ENCODE measurements at regions not wholly inside any gene's neighbourhood (a gene's known extent, or its start where the extent isn't known, plus 50 kb on each side); places are given as distances from the start of the nearest gene placed in this dataset.

DNA sequence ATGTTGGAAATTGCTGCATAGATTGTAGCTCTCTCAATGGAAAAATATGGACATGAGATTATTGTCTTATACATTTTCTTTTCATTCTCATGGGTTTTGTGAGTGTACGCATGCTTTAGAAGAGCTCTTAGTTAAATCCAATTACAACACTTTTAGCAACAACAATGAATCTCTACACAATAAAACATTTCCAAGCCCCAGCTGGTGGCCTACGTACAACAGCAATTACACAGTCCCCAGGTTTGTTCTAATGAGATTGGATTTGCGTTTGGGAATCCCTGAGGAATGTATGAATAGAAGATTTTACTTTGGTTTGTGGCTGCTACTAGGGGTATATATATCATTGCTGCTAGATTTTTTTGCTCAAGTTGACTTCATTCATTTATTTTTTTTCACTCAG is 98.6 kb downstream of the FHDC1 start:
- peaks cover 4 to 10% of the 10 kb centered on the region in 2 donors for H3K9me3 Mint-ChIP-seq
- no peaks in the 10 kb centered on the region for H3K4me1 Mint-ChIP-seq (ENCODE audit: low read depth in 2 of 2)
- DNase-seq, result no peak
- H3K27ac Mint-ChIP-seq, result no peak overlapping the region
- H3K27me3 Mint-ChIP-seq, result peaks cover 17 to 25% of the 10 kb centered on the region in 2 donors
- H3K36me3 Mint-ChIP-seq (ENCODE audit: insufficient read depth), result no peaks in the 10 kb centered on the region
- no peak for ATAC-seq (replicated peaks)
- no peak overlapping the region for H3K4me3 Mint-ChIP-seq

DNA sequence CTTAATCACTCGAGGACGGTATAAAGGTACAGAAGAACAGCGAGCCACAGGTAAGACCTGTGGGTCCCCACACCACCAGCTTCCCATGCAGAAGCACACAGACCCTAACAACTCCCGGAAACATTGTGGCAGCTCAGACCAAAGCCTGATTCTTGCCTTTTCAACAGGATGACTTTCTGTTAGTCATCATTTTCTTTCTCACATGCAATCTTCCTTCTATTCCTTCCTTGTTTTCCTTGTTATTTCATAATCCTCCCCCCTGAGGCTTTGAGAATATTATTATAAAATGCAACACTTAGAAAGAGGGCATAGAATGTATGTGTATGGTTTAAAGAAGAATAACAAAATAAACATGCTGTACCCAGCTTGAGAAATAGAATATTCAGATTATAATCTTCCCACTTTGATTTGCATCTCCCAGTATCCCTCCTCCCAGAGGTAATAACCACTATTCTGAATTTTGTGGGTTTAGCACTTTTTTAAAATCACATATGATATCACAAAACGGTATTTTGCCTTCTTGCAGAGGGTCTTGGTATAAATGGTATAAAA is 100.9 kb downstream of the FHDC1 start:
- H3K36me3 Mint-ChIP-seq (ENCODE audit: insufficient read depth), result no peaks in the 10 kb centered on the region
- no peak for DNase-seq
- no peak overlapping the region for H3K27ac Mint-ChIP-seq
- H3K4me1 Mint-ChIP-seq (ENCODE audit: low read depth in 2 of 2), result no peaks in the 10 kb centered on the region
- H3K9me3 Mint-ChIP-seq, result no peaks in the 10 kb centered on the region
- no peak for ATAC-seq (replicated peaks)
- peaks cover 8 to 16% of the 10 kb centered on the region in 2 donors for H3K27me3 Mint-ChIP-seq
- no peak overlapping the region for H3K4me3 Mint-ChIP-seq

DNA sequence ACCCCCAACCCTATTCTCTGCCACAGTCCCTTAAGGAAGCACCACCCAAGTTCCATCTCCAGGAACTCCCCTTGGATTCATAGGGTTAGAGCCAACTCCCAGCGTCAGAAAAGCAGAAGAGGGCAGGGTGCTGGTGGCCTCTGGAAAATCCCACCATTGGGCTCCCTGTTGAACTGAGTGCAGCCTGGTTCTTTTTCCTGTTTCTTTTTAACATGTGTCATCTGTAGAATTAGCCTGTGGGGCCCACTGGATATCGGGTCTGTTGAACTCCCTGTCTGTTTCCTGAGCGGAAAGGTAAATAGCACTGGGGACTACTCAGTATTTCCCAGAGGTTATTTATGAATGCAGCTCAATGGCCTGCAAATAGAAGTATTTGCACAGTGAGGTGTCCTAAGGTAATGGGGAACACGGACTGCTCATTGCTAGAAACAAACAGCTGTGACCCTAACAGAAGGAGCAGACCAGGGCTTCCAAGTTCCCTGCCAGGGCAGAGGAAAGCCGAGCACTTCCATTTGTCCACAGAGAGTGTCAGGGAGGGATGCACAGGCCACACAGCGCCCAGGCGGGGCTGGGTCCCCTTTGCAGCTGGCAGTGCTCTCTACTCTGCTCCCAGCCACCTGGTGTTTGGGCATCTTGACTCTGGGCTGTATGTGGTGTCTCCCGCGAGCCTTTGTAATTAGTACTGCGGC is 102.6 kb downstream of the FHDC1 start:
- no peaks in the 10 kb centered on the region for H3K36me3 Mint-ChIP-seq (ENCODE audit: insufficient read depth)

DNA sequence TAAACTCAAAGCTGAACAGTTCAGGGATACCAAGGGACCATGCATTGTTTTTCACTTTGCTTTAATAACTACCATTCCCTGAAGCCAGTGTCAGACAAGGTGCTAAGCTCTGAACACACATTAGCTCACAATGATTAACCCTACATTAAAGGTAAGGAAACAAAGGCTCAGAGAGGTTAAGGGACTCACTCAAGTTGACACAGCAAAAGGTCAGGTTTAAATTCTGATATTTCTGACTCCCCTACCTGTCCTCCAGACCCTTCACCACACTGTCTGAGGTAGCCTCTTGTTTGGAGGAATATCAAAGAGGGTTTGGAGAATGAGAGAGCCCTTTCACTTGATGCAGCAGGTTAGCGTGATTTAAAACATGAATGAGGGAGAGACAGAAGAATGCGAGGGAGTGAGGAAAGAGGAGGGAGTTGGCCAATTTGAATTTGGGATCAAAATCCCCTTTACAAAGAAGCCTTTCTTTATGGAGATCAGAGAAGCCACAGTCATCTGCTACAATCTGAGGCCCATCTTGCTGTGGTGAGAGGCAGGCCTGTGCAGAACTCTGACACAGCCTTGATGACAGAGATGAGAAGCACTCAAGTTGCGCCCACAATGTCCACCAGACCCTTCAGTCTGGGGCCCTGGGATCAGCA is 103.5 kb downstream of the FHDC1 start:
- H3K27me3 Mint-ChIP-seq, result peaks cover 8 to 24% of the 10 kb centered on the region in 2 donors
- H3K27ac Mint-ChIP-seq, result no peak overlapping the region
- DNase-seq (no peak), ATAC-seq (replicated peaks) (no peak)
- no peaks in the 10 kb centered on the region for H3K36me3 Mint-ChIP-seq (ENCODE audit: insufficient read depth)
- no peaks in the 10 kb centered on the region for H3K9me3 Mint-ChIP-seq
- no peak overlapping the region for H3K4me3 Mint-ChIP-seq
- H3K4me1 Mint-ChIP-seq (ENCODE audit: low read depth in 2 of 2), result no peaks in the 10 kb centered on the region

More for the DNA sequence above, 102.6 kb downstream of the FHDC1 start:
- Mint-ChIP-seq H3K4me3 (no peak overlapping the region), H3K9me3 (no peaks in the 10 kb centered on the region), H3K27me3 (peaks cover 8 to 16% of the 10 kb centered on the region in 2 donors), H3K4me1 (ENCODE audit: low read depth in 2 of 2) (no peaks in the 10 kb centered on the region), H3K27ac (no peak overlapping the region)
- DNase-seq (no peak), ATAC-seq (replicated peaks) (no peak)

DNA sequence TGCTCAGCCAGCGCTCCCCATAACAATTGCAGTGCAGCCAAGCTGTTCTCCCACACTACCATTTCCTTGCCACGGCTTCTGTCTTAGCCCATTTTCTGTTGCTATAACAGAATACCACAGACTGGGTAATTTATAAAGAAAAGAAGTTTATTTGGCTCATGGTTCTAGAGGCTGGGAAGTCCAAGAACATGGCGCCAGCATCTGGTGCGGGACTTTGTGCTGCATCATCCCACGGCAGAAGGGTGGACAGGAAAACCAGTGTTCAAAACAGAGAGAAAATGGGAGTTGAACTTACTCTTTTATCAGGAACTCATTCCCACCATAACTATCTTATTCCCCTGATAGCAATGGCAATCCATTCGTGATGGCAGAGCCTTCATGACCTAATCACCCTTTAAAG is 104.6 kb downstream of the FHDC1 start:
- H3K9me3 Mint-ChIP-seq, result no peaks in the 10 kb centered on the region
- no peak overlapping the region for H3K4me3 Mint-ChIP-seq
- H3K27ac Mint-ChIP-seq, result no peak overlapping the region
- DNase-seq (no peak), ATAC-seq (replicated peaks) (no peak)
- peaks cover 0 to 4% of the 10 kb centered on the region in 2 donors for H3K4me1 Mint-ChIP-seq (ENCODE audit: low read depth in 2 of 2)
- H3K36me3 Mint-ChIP-seq (ENCODE audit: insufficient read depth), result no peaks in the 10 kb centered on the region
- H3K27me3 Mint-ChIP-seq, result peaks cover 14 to 34% of the 10 kb centered on the region in 2 donors

DNA sequence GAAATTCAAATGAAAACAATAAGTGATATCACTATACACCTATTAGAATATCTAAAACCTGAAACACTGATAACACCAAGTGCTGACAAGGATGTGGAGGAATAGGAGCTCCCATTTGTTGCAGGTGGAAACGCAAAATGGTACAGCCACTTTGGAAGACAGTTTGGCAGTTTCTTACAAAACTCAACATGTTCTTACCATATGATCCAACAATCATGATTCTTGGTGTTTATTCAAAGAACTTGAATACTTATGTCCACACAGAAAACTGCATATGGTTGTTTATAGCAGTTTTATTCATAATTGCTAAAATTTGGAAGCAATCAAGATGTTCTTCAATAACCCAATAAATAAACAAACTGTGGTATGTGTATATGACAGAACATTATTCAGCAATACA is 107.9 kb downstream of the FHDC1 start:
- peaks cover 18 to 48% of the 10 kb centered on the region in 2 donors for H3K27me3 Mint-ChIP-seq
- no peak overlapping the region for H3K4me3 Mint-ChIP-seq
- DNase-seq (no peak), ATAC-seq (replicated peaks) (no peak)
- H3K4me1 Mint-ChIP-seq (ENCODE audit: low read depth in 2 of 2), result peaks cover 0 to 4% of the 10 kb centered on the region in 2 donors
- H3K27ac Mint-ChIP-seq, result no peak overlapping the region
- H3K9me3 Mint-ChIP-seq, result no peaks in the 10 kb centered on the region
- H3K36me3 Mint-ChIP-seq (ENCODE audit: insufficient read depth), result no peaks in the 10 kb centered on the region

DNA sequence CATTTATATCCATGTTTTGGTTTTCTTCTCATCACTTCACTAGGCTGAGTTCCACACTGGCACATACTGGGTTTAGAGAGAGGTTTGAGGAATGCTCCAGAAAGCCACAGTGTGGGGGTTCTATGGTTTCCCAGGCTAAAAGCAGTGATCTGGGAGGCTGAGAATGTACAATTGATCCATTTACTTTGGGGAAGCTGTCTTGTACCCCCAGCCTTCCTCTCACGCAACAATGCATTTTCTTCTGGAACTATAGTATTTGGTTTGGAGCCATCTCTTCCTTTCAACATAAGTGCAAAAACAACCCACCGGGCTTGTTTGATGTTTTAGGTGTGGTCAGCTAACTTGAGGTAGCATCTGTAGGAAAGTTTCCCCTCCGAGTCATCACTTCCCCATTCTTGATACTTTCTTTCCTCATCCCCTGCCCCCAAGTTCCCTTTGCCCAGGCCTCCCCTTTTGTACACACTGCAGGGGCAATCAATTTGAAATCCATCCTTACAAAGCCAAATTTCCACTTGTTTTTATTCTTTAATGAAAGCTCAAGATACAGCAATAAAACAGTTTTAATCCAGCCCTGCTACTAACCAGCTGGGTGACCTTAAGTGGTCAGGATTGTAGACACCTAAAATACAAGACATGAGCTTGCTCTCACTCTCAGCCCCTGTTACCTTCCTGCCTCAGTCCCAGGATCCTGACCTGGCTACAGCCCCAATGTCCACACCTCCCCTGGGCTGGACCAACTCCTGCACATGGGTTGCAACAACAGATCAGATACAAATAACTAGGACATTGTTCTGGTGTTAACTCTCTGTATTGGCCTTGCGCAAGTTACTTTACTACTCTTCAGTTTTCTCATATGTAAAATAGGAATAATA is 109.2 kb downstream of the FHDC1 start:
- peaks cover 0 to 4% of the 10 kb centered on the region in 2 donors for H3K4me1 Mint-ChIP-seq (ENCODE audit: low read depth in 2 of 2)
- no peaks in the 10 kb centered on the region for H3K9me3 Mint-ChIP-seq
- no peaks in the 10 kb centered on the region for H3K36me3 Mint-ChIP-seq (ENCODE audit: insufficient read depth)
- ATAC-seq (replicated peaks) (no peak), DNase-seq (no peak)
- H3K4me3 Mint-ChIP-seq, result no peak overlapping the region
- H3K27ac Mint-ChIP-seq, result no peak overlapping the region
- peaks cover 18 to 40% of the 10 kb centered on the region in 2 donors for H3K27me3 Mint-ChIP-seq

DNA sequence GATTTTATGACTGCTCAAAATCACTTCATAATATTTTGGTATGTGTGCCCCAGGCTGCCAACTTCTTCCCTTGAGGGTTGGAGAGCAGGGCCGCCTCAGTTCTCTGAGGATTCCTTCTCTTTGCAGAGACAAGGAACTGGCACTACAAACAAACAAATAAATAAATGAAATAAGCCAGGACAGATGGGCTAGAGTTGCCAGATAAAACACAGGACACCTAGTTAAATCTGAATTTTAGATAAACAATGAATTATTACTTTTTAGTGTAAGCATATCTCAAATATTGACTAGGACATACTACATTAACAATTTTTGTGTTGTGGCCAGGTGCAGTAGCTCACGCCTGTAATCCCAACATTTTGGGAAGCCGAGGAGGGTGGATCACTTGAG is 122.5 kb downstream of the FHDC1 start:
- Mint-ChIP-seq H3K27ac (no peak overlapping the region), H3K36me3 (ENCODE audit: insufficient read depth) (no peaks in the 10 kb centered on the region), H3K4me3 (no peak overlapping the region), H3K27me3 (peaks cover 53 to 56% of the 10 kb centered on the region in 2 donors), H3K9me3 (no peaks in the 10 kb centered on the region), H3K4me1 (ENCODE audit: low read depth in 2 of 2) (no peaks in the 10 kb centered on the region)
- ATAC-seq (replicated peaks) (no peak), DNase-seq (no peak)

DNA sequence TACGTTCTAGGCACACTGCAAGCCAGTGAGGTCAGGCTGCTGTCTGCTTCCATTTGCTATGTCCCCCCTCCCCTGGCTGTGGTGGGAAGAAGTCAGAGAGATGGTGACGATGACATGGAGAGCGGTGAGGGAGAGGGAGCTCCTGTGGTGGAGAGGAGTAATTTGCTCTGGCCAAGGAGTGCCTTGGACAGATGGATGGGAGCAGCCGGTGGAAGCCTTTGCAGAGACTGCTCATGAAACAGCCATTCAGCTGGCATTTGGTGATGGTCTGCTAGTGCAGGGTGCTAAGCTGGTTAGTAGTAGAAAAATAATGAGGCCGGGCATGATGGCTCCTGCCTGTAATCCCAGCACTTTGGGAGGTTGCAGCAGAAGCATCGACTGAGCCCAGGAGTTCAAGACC is 124.1 kb downstream of the FHDC1 start:
- DNase-seq (no peak), ATAC-seq (replicated peaks) (no peak)
- H3K27me3 Mint-ChIP-seq, result peaks cover 41 to 44% of the 10 kb centered on the region in 2 donors
- no peak overlapping the region for H3K27ac Mint-ChIP-seq
- no peaks in the 10 kb centered on the region for H3K4me1 Mint-ChIP-seq (ENCODE audit: low read depth in 2 of 2)
- H3K4me3 Mint-ChIP-seq, result no peak overlapping the region
- H3K36me3 Mint-ChIP-seq (ENCODE audit: insufficient read depth), result no peaks in the 10 kb centered on the region
- H3K9me3 Mint-ChIP-seq, result no peaks in the 10 kb centered on the region

DNA sequence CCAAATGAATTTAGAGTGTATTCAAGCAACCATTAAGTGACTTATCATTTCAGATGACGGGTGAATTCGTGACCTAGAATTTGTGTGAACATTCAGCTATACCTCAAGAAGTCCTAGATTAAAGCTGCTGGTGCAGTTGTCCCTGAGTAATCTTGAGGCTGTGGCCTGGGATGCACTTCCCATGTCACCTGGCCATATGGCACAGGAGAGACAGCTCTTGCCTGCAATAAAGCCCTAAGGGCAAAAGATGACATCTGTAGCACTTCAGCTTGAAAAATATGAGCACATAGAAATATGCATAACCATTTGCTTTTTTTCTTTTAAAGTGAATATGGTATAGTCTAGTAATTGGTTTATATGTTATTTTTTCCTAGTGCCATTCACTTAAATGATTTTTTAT is 125.8 kb downstream of the FHDC1 start:
- H3K9me3 Mint-ChIP-seq, result no peaks in the 10 kb centered on the region
- H3K36me3 Mint-ChIP-seq (ENCODE audit: insufficient read depth), result no peaks in the 10 kb centered on the region
- H3K4me3 Mint-ChIP-seq, result no peak overlapping the region
- no peak for ATAC-seq (replicated peaks)
- no peaks in the 10 kb centered on the region for H3K4me1 Mint-ChIP-seq (ENCODE audit: low read depth in 2 of 2)
- no peak for DNase-seq
- peaks cover 25 to 27% of the 10 kb centered on the region in 2 donors for H3K27me3 Mint-ChIP-seq
- H3K27ac Mint-ChIP-seq, result no peak overlapping the region

DNA sequence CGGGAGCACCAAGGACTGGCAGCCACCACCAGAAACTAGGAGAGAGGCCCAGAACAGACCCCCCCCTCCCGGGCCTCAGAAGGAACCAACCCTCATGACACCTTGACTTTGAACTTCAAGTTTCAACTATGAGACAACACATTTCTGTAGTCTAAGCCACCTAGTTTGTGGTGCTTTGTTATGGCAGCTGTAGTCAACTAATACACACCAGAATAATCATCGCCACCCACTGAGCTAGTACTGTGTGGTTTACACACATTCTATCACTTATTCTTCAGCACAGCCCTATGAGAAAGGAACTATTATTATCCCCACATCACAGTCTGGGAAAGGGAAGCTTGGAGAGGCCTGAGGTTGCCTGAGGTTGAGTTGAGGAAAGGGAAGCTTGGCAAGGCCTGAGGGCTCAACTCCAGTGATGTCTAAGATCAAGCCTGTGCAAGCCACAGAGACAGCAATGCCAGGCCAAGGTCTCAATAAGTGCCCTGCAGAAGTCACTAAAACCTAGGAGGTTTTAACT is 126.6 kb downstream of the FHDC1 start:
- H3K36me3 Mint-ChIP-seq (ENCODE audit: insufficient read depth), result no peaks in the 10 kb centered on the region
- H3K27ac Mint-ChIP-seq, result no peak overlapping the region
- peaks cover 18 to 19% of the 10 kb centered on the region in 2 donors for H3K27me3 Mint-ChIP-seq
- DNase-seq (no peak), ATAC-seq (replicated peaks) (no peak)
- no peak overlapping the region for H3K4me3 Mint-ChIP-seq
- peaks cover 0 to 3% of the 10 kb centered on the region in 2 donors for H3K4me1 Mint-ChIP-seq (ENCODE audit: low read depth in 2 of 2)
- H3K9me3 Mint-ChIP-seq, result no peaks in the 10 kb centered on the region

DNA sequence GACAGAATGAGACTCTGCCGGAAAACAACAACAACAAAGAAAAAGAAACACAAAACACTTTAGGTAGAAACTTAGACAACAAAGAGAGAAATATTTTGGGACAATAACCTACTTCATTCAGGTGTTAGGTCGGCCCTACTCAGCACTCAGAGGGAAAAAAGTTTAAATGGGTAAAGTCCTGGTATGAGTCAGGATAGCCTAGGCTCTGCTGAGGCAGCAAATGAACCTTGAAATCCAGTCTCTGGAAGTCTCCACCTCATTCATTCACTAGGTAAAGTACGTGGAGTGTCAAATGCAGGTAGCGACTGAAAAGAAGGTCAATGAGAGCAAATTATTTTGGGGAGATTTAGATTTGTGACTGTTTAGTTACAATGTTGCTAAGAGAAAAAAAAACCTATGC is 127.4 kb downstream of the FHDC1 start:
- peaks cover 0 to 3% of the 10 kb centered on the region in 2 donors for H3K4me1 Mint-ChIP-seq (ENCODE audit: low read depth in 2 of 2)
- no peak overlapping the region for H3K27ac Mint-ChIP-seq
- H3K36me3 Mint-ChIP-seq (ENCODE audit: insufficient read depth), result no peaks in the 10 kb centered on the region
- ATAC-seq (replicated peaks) (no peak), DNase-seq (no peak)
- H3K4me3 Mint-ChIP-seq, result no peak overlapping the region
- peaks cover 10 to 12% of the 10 kb centered on the region in 2 donors for H3K27me3 Mint-ChIP-seq
- H3K9me3 Mint-ChIP-seq, result no peaks in the 10 kb centered on the region

DNA sequence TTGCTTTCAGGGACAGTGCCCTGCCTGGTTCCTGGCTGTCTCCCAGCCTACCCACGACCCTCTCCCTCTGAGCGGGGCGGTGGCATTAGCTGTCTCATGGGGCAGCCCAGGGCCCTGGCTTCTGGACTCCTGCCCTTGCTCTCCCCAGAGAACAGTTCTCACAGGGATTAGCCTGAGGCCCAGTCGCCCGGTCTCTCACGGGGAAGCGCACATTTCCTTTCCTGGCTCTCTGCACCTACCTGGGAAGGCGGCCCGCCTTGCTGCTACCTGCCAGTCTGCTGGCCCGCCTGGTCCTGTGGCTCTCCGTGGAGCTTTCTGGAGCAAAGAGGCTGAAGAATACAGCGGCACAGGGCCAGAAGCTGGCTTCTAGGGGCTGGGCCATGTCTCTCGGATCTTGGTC is 128.4 kb downstream of the FHDC1 start:
- DNase-seq (no peak), ATAC-seq (replicated peaks) (no peak)
- Mint-ChIP-seq H3K4me1 (ENCODE audit: low read depth in 2 of 2) (peaks cover 0 to 3% of the 10 kb centered on the region in 2 donors), H3K27ac (no peak overlapping the region), H3K36me3 (ENCODE audit: insufficient read depth) (no peaks in the 10 kb centered on the region), H3K4me3 (no peak overlapping the region), H3K9me3 (no peaks in the 10 kb centered on the region), H3K27me3 (peaks cover 6 to 8% of the 10 kb centered on the region in 2 donors)
